GM12878 (cell line): ENCODE measurements at regions not wholly inside any gene's neighbourhood (a gene's known extent, or its start where the extent isn't known, plus 50 kb on each side); places are given as distances from the start of the nearest gene placed in this dataset.

Source experiments
- ATAC-seq: fragments of 200-7000 bp; cut with Tn5 transposase; 3 replicates; pipeline ENCODE4 v1.9.1; 2020; ENCODE audit warnings: mild to moderate bottlenecking, moderate library complexity
- BruUV-seq: library from RNA; stranded (reverse); fragments of 400-500 nt; replicated peaks from 2 replicates; lab custom pipeline; 2021; lab: Mats Ljungman, UMichigan
- CTCF ChIA-PET: fragments of 300-600 bp; sonication (Branson Sonifier 250); formaldehyde crosslinking; extraction: SDS; loops from one replicate; lab custom pipeline; 2021; ENCODE audit warnings: inconsistent platforms; lab: Yijun Ruan, JAX
- POLR2A ChIA-PET: fragments of 350-600 bp; formaldehyde crosslinking; extraction: SDS; loops from one replicate; lab custom pipeline; 2021; ENCODE audit warnings: inconsistent platforms; lab: Charles Lee
- RAD21 ChIA-PET: fragments of 300-600 bp; sonication (Branson Sonifier 250); formaldehyde crosslinking; loops from one replicate; lab custom pipeline; 2023; ENCODE audit warnings: antibody characterized with exemption; ENCODE audit not compliant: unreplicated experiment; lab: Charles Lee
- SMC1A ChIA-PET: fragments of 300-600 bp; sonication (Branson Sonifier 250); formaldehyde crosslinking; loops from one replicate; lab custom pipeline; 2023; ENCODE audit not compliant: unreplicated experiment, uncharacterized antibody; lab: Charles Lee
- DNase-seq: peaks from one replicate; pipeline ENCODE4 v3.0.0-alpha.2; 2011; ENCODE audit warnings: low read depth, low spot score
- FAIRE-seq: peaks from 3 replicates; lab custom pipeline; 2011; peaks lifted over from hg19 to GRCh38; lab: Jason Lieb, UNC
- H2AFZ ChIP-seq: 2 replicates; pipeline ENCODE4 v1.6.0; 2011; ENCODE audit warnings: low read depth, low read length, control low read depth; ENCODE audit not compliant: control insufficient read depth
- H3K27ac ChIP-seq: 2 replicates; pipeline ENCODE4 v1.5.1; 2011; ENCODE audit warnings: control low read depth; ENCODE audit not compliant: control insufficient read depth, insufficient read depth
- H3K27me3 ChIP-seq, 2 experiments: replicated peaks in 1 of 2; 2 replicates each; pipeline versions ENCODE4 v1.6.0 to v1.6.1; 2011; ENCODE audit warnings: low read length in 1 of 2; ENCODE audit not compliant: control insufficient read depth in 2 of 2, insufficient read depth in 2 of 2
- H3K36me3 ChIP-seq, 2 experiments: 2 replicates each; pipeline ENCODE4 v1.5.1; 2011; ENCODE audit warnings: low read length in 1 of 2; ENCODE audit not compliant: control insufficient read depth in 2 of 2, insufficient read depth in 2 of 2
- H3K4me1 ChIP-seq: 2 replicates; pipeline ENCODE4 v1.6.1; 2011; ENCODE audit warnings: mild to moderate bottlenecking, low read length, moderate library complexity, mixed read lengths; ENCODE audit not compliant: control insufficient read depth, insufficient read depth
- H3K4me2 ChIP-seq: 2 replicates; pipeline ENCODE4 v1.6.0; 2011; ENCODE audit warnings: control low read depth; ENCODE audit not compliant: control insufficient read depth, insufficient read depth
- H3K4me3 ChIP-seq: fragments of 200-600 bp; sonication (generic); 2 replicates; pipeline ENCODE4 v1.5.1; 2016
- H3K79me2 ChIP-seq: 2 replicates; pipeline ENCODE4 v1.6.0; 2011; ENCODE audit warnings: low read length; ENCODE audit not compliant: control insufficient read depth, insufficient read depth
- H3K9ac ChIP-seq: 2 replicates; pipeline ENCODE4 v1.8.0; 2011; ENCODE audit warnings: low read length, control low read depth, mixed read lengths; ENCODE audit not compliant: control insufficient read depth, insufficient read depth
- H3K9me3 ChIP-seq: replicated peaks from 3 replicates; pipeline ENCODE4 v1.5.1; 2011; ENCODE audit warnings: mild to moderate bottlenecking, low read length; ENCODE audit not compliant: control insufficient read depth, insufficient read depth
- H4K20me1 ChIP-seq: 2 replicates; pipeline ENCODE4 v1.6.0; 2011; ENCODE audit not compliant: control insufficient read depth, insufficient read depth
- CEBPB ChIP-seq, 2 experiments: fragments of 150-350 bp in 1 of 2; IDR thresholded peaks; 2 replicates each; pipeline ENCODE4 v1.6.1; 2012 to 2014; ENCODE audit warnings: low read depth in 2 of 2, low read length in 2 of 2, borderline replicate concordance in 1 of 2, inconsistent platforms in 1 of 2
- EP300 ChIP-seq, 2 experiments: fragments of 150-350 bp in 1 of 2; IDR thresholded peaks; 2 replicates each; pipeline ENCODE4 v1.6.1; 2011 to 2012; ENCODE audit warnings: low read depth in 2 of 2, low read length in 2 of 2, borderline replicate concordance in 1 of 2, improper control_type of control experiment in 1 of 2, inconsistent platforms in 1 of 2; ENCODE audit not compliant: control insufficient read depth in 1 of 2
- HDAC2 ChIP-seq: fragments of 200-600 bp; sonication (generic); IDR thresholded peaks from 2 replicates; pipeline ENCODE4 v1.6.1; 2017
- KDM1A ChIP-seq: fragments of 200-600 bp; sonication (generic); IDR thresholded peaks from 2 replicates; pipeline ENCODE4 v1.6.1; 2016; ENCODE audit warnings: borderline replicate concordance
- PAX5 ChIP-seq: IDR thresholded peaks from 2 replicates; pipeline ENCODE4 v1.6.1; 2011; ENCODE audit warnings: low read depth, low read length, borderline replicate concordance
- PAX8 ChIP-seq: fragments of 450-650 bp; IDR thresholded peaks from 2 replicates; pipeline ENCODE4 v1.6.1; 2017; ENCODE audit warnings: mild to moderate bottlenecking, moderate library complexity
- RCOR1 ChIP-seq: conservative IDR thresholded peaks from 2 replicates; pipeline ENCODE4 v1.6.1; 2012; ENCODE audit warnings: low read depth, low read length, improper control_type of control experiment
- SMAD5 ChIP-seq: IDR thresholded peaks from 2 replicates; pipeline ENCODE4 v1.6.1; 2016; ENCODE audit warnings: antibody characterized with exemption, low read depth
- WGBS: methylation state at CpG from one replicate; pipeline ENCODE4 v1.1.6; 2016; ENCODE audit warnings: low lambda C conversion rate; ENCODE audit not compliant: insufficient replicate concordance, insufficient coverage; ENCODE audit errors: missing lambda C conversion rate; 5-methylcytosine and 5-hydroxymethylcytosine counted together
- in situ Hi-C: fragments of 300-500 bp; cut with MboI; formaldehyde crosslinking; loops from 9 replicates; pipeline ENCODE4 v1.14.3; 2018; ENCODE audit warnings: mixed read lengths
- intact Hi-C: fragments of 100-400 bp; cut with micrococcal nuclease; formaldehyde crosslinking; loops from one replicate; pipeline ENCODE4 v1.14.2; 2022; ENCODE audit not compliant: unreplicated experiment
- TF ChIP-seq, protein P1 (sequence below): fragments of 450-650 bp; formaldehyde crosslinking; IDR thresholded peaks from 2 replicates; pipeline ENCODE4 v1.4.0; 2022; ENCODE audit warnings: mild to moderate bottlenecking, moderate library complexity
- TF ChIP-seq, protein P2 (sequence below): fragments of 450-650 bp; IDR thresholded peaks from 2 replicates; pipeline ENCODE4 v1.6.1; 2017; ENCODE audit warnings: mild to moderate bottlenecking
- TF ChIP-seq, protein P3 (sequence below): IDR thresholded peaks from 2 replicates; pipeline ENCODE4 v1.6.1; 2011; ENCODE audit warnings: low read depth, mild to moderate bottlenecking, low read length, moderate library complexity, borderline replicate concordance; ENCODE audit errors: extremely low read depth
- TF ChIP-seq, protein P4 (sequence below): fragments of 450-650 bp; conservative IDR thresholded peaks from 2 replicates; pipeline ENCODE4 v1.6.1; 2017; ENCODE audit warnings: mild to moderate bottlenecking, moderate library complexity

DNA sequence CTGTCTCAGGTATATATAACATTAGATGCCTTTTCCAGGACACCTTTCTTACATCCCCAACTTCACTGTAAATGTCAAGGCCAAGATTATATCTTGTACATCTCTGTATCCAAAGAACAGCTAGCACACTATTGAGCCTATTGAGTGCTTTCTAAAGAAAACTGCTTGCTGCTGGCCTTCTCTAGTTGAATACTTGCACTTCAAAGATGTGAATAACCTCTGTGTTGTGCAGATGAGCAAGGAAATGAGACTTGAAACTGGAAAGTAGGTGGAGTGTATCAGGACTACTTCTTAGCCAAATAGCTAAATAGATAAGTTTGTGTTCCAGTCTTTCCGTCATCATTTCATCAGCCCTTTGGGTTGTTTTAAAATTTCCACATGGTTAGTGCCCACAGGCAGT lies 704.4 kb upstream of the AMOT start:
- FAIRE-seq (no peak), ATAC-seq (no peak)
- TF ChIP-seq EP300 (IDR thresholded peaks at IDR 0.05; ENCODE audit: borderline replicate concordance in 1 of 2, control insufficient read depth in 1 of 2, low read depth in 2 of 2, low read length in 2 of 2) = no peak
- no peak for TF ChIP-seq HDAC2
- TF ChIP-seq CEBPB (IDR thresholded peaks at IDR 0.05; ENCODE audit: borderline replicate concordance in 1 of 2, low read depth in 2 of 2, low read length in 2 of 2) = no peak
- no peak for TF ChIP-seq PAX8
- TF ChIP-seq, protein P1, sequence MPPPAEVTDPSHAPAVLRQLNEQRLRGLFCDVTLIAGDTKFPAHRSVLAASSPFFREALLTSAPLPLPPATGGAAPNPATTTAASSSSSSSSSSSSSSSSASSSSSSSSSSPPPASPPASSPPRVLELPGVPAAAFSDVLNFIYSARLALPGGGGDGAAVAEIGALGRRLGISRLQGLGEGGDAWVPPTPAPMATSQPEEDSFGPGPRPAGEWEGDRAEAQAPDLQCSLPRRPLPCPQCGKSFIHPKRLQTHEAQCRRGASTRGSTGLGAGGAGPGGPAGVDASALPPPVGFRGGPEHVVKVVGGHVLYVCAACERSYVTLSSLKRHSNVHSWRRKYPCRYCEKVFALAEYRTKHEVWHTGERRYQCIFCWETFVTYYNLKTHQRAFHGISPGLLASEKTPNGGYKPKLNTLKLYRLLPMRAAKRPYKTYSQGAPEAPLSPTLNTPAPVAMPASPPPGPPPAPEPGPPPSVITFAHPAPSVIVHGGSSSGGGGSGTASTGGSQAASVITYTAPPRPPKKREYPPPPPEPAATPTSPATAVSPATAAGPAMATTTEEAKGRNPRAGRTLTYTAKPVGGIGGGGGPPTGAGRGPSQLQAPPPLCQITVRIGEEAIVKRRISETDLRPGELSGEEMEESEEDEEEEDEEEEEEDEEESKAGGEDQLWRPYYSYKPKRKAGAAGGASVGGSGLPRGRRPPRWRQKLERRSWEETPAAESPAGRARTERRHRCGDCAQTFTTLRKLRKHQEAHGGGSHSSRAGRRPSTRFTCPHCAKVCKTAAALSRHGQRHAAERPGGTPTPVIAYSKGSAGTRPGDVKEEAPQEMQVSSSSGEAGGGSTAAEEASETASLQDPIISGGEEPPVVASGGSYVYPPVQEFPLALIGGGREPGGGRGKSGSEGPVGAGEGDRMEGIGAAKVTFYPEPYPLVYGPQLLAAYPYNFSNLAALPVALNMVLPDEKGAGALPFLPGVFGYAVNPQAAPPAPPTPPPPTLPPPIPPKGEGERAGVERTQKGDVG (CRISPR knock-in tag) = no peak
- TF ChIP-seq, protein P2, sequence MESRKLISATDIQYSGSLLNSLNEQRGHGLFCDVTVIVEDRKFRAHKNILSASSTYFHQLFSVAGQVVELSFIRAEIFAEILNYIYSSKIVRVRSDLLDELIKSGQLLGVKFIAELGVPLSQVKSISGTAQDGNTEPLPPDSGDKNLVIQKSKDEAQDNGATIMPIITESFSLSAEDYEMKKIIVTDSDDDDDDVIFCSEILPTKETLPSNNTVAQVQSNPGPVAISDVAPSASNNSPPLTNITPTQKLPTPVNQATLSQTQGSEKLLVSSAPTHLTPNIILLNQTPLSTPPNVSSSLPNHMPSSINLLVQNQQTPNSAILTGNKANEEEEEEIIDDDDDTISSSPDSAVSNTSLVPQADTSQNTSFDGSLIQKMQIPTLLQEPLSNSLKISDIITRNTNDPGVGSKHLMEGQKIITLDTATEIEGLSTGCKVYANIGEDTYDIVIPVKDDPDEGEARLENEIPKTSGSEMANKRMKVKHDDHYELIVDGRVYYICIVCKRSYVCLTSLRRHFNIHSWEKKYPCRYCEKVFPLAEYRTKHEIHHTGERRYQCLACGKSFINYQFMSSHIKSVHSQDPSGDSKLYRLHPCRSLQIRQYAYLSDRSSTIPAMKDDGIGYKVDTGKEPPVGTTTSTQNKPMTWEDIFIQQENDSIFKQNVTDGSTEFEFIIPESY = no peak
- TF ChIP-seq, protein P3, sequence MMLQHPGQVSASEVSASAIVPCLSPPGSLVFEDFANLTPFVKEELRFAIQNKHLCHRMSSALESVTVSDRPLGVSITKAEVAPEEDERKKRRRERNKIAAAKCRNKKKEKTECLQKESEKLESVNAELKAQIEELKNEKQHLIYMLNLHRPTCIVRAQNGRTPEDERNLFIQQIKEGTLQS = no peak
- TF ChIP-seq, protein P4, sequence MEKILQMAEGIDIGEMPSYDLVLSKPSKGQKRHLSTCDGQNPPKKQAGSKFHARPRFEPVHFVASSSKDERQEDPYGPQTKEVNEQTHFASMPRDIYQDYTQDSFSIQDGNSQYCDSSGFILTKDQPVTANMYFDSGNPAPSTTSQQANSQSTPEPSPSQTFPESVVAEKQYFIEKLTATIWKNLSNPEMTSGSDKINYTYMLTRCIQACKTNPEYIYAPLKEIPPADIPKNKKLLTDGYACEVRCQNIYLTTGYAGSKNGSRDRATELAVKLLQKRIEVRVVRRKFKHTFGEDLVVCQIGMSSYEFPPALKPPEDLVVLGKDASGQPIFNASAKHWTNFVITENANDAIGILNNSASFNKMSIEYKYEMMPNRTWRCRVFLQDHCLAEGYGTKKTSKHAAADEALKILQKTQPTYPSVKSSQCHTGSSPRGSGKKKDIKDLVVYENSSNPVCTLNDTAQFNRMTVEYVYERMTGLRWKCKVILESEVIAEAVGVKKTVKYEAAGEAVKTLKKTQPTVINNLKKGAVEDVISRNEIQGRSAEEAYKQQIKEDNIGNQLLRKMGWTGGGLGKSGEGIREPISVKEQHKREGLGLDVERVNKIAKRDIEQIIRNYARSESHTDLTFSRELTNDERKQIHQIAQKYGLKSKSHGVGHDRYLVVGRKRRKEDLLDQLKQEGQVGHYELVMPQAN = no peak
- TF ChIP-seq SMAD5 = no peak
- TF ChIP-seq KDM1A = no peak
- TF ChIP-seq RCOR1 = no peak
- no peak for TF ChIP-seq PAX5

More for the DNA sequence above, 704.4 kb upstream of the AMOT start:
- Histone ChIP-seq H2AFZ (no peak overlapping the region), H3K9me3 (no peaks in the 10 kb centered on the region), H3K4me2 (no peak overlapping the region), H3K27ac (no peak overlapping the region), H3K4me3 (no peak overlapping the region), H3K36me3 (no peaks in the 10 kb centered on the region), H3K4me1 (no peaks in the 10 kb centered on the region), H3K27me3 (no peaks in the 10 kb centered on the region), H3K79me2 (no peaks in the 10 kb centered on the region), H3K9ac (no peak overlapping the region), H4K20me1 (no peaks in the 10 kb centered on the region)
- intact Hi-C loops (no loop called here), in situ Hi-C loops (no loop called here)
- BruUV-seq = no TSS peak
- POLR2A ChIA-PET = no interaction called here
- DNase-seq = no peak
- SMC1A ChIA-PET = no interaction called here
- CTCF ChIA-PET = no interaction called here
- WGBS = no CpG with 5 or more reads among the region's 1 CpG
- RAD21 ChIA-PET = no interaction called here
